SK-MEL-5 (cell line): ENCODE measurements at regions not wholly inside any gene's neighbourhood (a gene's known extent, or its start where the extent isn't known, plus 50 kb on each side); places are given as distances from the start of the nearest gene placed in this dataset.
A peak's percentile ranks its signal among the peaks of the same experiment; 100 is the strongest.

Experiments used
- DNase-seq: peaks from one replicate; pipeline ENCODE4 v3.0.0-alpha.2; 2016; ENCODE audit warnings: low read depth, low spot score
- in situ Hi-C: cut with HindIII; loops from 2 replicates; pipeline ENCODE4 v1.10.0; 2016; ENCODE audit warnings: low sequenced_read_pairs, high pct_unique_total_duplicates, low pct_unique_long_range_greater_than_20kb

GRCh38 chr3:116899253-116899652 lies 189.7 kb downstream of the TUSC7 start:
- in situ Hi-C loops = no loop called here
- DNase-seq = no peak

- DNase-seq = no peak
Measured at GRCh38 chr3:116905334-116905733, 195.8 kb downstream of the TUSC7 start.

GRCh38 chr3:116905794-116906193 lies 196.2 kb downstream of the TUSC7 start:
- DNase-seq = no peak
- in situ Hi-C loops = no loop called here

More at GRCh38 chr3:116905334-116905733, 195.8 kb downstream of the TUSC7 start:
- in situ Hi-C loops = no loop called here

GRCh38 chr3:116912116-116912515 lies 202.5 kb downstream of the TUSC7 start:
- in situ Hi-C loops = no loop called here
- no peak for DNase-seq

GRCh38 chr3:116914004-116914403 lies 204.4 kb downstream of the TUSC7 start:
- in situ Hi-C loops = no loop called here
- DNase-seq = no peak

DNA sequence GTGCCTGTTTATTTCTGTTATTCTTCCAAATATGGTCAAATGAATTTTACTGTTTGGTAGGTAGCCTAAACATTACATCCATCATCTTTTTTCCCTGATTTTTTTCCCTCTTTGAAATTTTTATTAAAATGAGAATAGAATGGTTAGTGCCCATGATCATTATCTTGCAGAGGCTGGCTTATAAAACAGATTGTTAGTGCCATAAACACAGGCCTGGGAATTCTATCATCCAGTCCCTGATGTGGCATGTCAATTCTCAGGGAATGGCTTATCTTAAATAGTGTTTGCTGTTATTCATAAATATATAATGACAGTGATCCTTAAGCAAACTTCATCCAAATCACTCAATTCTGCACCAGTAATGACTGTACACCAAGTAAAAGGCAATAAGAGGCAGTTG lies 207.3 kb downstream of the TUSC7 start:
- in situ Hi-C loops = no loop called here
- DNase-seq = no peak

DNA sequence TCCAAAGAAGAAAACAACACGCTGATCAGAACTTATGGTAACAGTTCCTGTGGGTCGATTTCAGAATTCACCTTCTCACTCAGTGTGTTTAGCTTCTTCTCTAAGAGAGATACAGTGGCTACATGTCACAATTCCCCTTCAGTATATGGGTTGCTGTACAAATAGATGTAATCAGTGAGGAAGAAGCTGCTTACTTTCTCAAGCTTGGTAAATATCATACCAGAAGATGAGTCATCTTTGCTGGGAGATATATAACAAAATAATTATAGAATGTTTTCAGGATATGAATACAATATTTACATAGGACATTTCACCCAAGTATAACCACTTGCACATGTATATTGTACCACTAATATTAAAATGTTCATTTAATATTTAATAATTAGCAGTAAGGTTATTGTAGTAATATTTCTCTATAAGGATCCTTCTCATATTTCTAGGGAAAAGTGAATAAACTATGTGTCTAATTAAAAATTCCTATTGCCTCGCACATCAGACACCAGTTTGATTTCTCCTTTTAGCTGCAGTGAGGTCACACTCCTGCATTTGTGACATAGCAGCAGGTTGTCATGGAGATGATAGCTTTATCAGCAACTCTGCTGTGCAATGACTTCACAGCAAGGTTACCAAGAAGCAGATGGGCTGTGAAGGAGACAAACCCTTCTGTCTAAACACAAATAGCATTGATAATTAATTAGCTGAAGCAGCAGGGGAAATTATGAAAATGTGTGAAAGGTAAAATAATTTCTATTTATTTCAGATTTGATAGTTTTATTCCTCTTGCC lies 211.4 kb downstream of the TUSC7 start:
- DNase-seq = no peak
- in situ Hi-C loops = no loop called here

DNA sequence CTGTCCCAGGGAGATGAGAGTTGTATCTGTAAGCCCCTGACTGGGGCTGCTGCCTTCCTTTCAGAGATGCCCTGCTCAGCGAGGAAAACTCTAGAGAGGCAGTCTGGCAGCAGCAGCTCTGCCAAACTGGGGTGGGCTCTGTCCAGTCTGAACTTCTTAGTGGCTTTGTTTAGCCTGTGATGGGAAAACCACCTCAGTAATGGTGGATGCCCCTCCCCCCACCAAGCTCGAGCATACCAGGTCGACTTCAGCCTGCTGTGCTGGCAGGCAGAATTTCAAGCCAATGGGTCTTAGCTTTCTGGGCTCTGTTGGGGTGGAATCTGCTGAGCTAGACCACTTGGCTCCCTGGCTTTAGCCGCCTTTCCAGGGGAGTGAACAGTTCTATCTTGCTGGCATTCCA lies 218.3 kb downstream of the TUSC7 start:
- no peak for DNase-seq
- in situ Hi-C loops = no loop called here

DNA sequence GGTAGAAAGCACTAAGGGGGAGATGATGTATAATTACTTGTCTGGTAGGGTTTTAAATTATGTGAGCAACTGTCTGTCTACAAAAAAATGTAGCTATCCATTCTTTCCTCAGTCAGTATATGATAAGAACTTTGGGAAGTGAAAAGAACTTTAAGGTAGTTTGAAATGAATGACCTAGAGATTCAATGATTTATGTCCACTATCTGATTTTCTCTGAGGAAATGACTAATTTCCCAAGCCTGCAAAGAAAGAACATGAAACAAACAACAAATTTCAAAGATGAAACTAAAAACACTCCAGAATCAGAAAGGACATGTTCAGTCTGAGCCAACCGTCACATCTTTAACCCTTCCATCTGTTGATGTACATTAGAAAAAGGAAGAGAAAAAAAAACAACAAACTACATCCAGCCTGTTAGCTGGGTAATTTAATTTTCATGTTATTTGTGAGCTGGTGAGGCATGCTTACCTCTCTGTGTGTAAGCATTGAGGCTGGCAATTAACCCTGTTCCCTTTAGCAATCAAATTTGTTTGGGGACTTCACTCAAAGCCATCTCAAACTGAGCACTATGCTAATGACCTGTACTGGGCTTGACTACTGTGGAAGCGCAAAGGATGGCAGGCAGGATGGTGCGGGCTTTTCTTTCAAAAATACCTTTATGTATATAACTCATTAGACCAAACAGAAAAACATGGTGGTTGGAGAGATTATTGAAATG lies 220.1 kb downstream of the TUSC7 start:
- DNase-seq = no peak
- in situ Hi-C loops = no loop called here

DNA sequence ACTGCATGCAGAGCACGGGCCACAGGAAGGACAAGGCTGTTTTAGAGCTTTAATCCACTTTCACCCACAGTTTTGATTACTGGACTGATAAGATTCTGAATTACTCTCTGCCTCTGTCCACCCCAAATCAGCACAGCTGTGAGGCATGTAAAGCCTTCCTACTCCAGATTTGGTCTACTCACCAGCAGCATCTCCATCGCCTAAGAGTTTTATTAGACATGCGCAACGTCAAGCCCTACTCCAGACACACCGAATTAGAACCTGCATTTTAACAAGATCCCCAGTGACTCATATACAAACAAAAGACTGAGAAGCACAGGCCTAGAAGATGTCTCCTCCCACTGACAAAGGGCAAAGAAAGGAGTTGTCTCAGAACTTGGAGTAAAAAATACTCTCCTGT lies 221.2 kb downstream of the TUSC7 start:
- in situ Hi-C loops = no loop called here
- DNase-seq = no peak

GRCh38 chr3:116939091-116939490 lies 229.5 kb downstream of the TUSC7 start:
- peak; percentile 11 for DNase-seq
- in situ Hi-C loops = no loop called here

DNA sequence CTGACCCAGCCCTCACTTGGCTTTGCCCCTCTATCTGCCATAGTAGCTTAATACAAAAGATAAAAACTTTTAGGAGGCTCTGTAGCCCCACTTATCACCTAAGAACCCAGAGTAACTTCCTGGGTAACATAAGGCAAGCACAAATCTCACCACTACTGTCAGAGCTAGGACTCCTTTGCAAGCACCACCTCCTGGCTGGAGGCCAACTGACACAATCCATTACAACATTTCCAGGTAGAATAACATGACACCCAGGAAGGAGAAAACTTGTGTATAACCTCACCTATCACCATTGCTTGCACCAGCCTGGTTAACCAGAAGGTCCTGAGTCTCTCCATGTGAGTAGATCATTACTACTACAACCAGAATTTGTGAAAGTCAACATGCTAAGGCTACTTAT lies 230.0 kb downstream of the TUSC7 start:
- in situ Hi-C loops = no loop called here

GRCh38 chr3:116940719-116941118 lies 231.1 kb downstream of the TUSC7 start:
- in situ Hi-C loops = no loop called here
- DNase-seq = no peak

More for the DNA sequence above, 230.0 kb downstream of the TUSC7 start:
- DNase-seq = no peak

DNA sequence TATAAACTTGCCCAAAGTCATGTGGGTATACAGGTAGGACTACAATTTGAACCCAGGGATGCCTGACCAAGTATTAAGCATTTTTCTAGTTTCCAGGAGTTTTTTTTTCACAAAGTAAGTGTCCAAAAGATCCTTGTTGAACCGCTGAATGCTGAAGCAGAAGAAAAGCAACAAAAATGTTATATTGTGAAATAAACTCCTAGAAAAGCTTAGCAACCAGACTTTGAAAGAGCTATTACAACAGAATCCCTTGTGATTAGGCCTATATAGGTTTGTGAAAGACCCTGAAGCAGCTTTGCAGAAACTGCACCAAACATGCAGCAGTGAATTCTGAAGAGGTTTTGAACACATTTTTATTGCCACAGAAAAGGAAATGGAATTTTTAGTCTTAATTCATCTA lies 236.8 kb downstream of the TUSC7 start:
- in situ Hi-C loops = no loop called here
- no peak for DNase-seq

DNA sequence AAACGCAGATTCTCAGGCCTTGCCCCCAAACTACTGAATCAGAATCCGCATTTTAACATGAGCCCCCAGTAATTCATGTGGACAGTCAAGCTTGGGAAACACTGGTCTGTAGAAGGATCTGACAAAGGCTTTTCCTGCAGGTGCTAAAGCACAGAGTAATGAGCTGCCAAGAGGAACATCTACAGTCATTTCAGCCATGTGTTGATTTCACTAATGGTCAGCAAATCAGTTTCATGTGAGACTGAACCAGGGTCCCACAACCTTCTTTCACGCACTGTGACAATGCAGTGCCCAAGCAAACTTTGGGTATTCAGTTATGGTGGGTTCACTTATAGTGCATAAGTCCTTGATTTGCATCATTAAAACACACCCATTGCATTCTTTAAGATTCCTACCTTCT lies 237.6 kb downstream of the TUSC7 start:
- DNase-seq = no peak
- in situ Hi-C loops = no loop called here

DNA sequence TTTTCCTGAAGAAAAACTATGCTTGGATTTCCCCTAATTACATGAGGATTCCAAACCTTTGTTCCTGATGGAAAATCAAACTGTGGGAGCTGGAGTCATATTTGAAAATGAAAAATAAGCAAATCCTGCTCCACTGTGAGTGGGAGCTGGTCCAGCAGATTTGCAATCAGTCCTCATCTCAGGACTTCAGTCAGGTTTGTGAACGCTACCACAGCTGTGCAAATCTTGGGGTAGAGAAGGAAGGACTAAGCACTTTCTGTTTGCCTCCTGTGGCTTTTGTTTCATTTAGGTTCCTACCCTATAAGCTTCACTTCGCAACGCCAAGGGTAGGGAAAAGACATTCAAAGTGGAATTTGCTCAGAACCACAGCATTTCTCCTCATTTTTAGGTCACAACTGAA lies 238.2 kb downstream of the TUSC7 start:
- no peak for DNase-seq
- in situ Hi-C loops = no loop called here

- in situ Hi-C loops = no loop called here
- DNase-seq = no peak
Measured at GRCh38 chr3:116950301-116951055, 240.9 kb downstream of the TUSC7 start.

- in situ Hi-C loops = no loop called here
- DNase-seq = no peak
Measured at GRCh38 chr3:116951610-116952009, 242.0 kb downstream of the TUSC7 start.
